ENCODE measurements at regions not wholly inside any gene's neighbourhood (a gene's known extent, or its start where the extent isn't known, plus 50 kb on each side); places are given as distances from the start of the nearest gene placed in this dataset.

- no peak for FAIRE-seq
- dilution Hi-C loops (cut with MboI; ENCODE audit: extremely low pct_ligation_motif_present, low sequenced_read_pairs) = no loop called here
These were observed 652.0 kb upstream of the NRP1 start for GRCh38 chr10:33986515-33986914.

DNA sequence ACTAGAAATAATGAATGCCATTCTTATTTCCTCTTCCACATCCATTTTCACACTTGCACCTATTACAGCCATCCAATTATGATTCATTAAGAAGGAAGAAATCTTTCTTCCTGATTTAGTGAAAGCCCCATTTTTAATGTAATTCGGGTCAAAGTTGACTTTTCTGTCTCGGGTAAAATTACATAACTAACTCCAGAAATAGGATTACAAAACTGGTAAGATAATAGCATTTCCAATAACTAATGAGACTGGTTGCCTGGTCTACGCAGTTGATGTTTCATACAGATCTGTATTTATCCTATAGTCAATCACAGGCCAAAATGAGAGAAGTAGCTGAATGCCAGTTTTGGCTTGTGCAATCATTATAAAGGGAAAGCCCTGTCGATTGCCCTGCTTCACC lies 651.5 kb upstream of the NRP1 start:
- no peaks in the 10 kb centered on the region for H3K9me3 ChIP-seq (ENCODE audit: control insufficient read depth, low read depth, low read length)
- DNase-seq (ENCODE audit: low read depth, low spot score) (no peak), FAIRE-seq (no peak)
- H3K27me3 ChIP-seq (ENCODE audit: control insufficient read depth, extremely low read depth, insufficient read depth, low read length) = no peaks in the 10 kb centered on the region
- TF ChIP-seq, protein P1, sequence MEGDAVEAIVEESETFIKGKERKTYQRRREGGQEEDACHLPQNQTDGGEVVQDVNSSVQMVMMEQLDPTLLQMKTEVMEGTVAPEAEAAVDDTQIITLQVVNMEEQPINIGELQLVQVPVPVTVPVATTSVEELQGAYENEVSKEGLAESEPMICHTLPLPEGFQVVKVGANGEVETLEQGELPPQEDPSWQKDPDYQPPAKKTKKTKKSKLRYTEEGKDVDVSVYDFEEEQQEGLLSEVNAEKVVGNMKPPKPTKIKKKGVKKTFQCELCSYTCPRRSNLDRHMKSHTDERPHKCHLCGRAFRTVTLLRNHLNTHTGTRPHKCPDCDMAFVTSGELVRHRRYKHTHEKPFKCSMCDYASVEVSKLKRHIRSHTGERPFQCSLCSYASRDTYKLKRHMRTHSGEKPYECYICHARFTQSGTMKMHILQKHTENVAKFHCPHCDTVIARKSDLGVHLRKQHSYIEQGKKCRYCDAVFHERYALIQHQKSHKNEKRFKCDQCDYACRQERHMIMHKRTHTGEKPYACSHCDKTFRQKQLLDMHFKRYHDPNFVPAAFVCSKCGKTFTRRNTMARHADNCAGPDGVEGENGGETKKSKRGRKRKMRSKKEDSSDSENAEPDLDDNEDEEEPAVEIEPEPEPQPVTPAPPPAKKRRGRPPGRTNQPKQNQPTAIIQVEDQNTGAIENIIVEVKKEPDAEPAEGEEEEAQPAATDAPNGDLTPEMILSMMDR (optimal IDR thresholded peaks at IDR 0.05 in 1 of 3, IDR thresholded peaks at IDR 0.05 in 1 of 3, conservative IDR thresholded peaks at IDR 0.05 in 1 of 3; ENCODE audit: extremely low read depth in 1 of 3, insufficient read depth in 2 of 3, low read length in 3 of 3) = no peak
- TF ChIP-seq EZH2 (IDR thresholded peaks at IDR 0.05; ENCODE audit: low read length) = no peak
- H3K9me1 ChIP-seq (ENCODE audit: control insufficient read depth, extremely low read depth, insufficient read depth, low read length) = no peaks in the 10 kb centered on the region
- H3K4me3 ChIP-seq (ENCODE audit: control insufficient read depth in 2 of 3, extremely low read depth in 1 of 3, insufficient read depth in 2 of 3, low read depth in 1 of 3, low read length in 3 of 3) = no peak overlapping the region
- H3K27ac ChIP-seq (ENCODE audit: control insufficient read depth, insufficient read depth, low read length) = no peak overlapping the region
- no peaks in the 10 kb centered on the region for H4K20me1 ChIP-seq (ENCODE audit: control insufficient read depth, extremely low read depth, insufficient read depth, low read length)
- dilution Hi-C loops (cut with MboI; ENCODE audit: extremely low pct_ligation_motif_present, low sequenced_read_pairs) = no loop called here
- no peaks in the 10 kb centered on the region for H3K4me1 ChIP-seq (ENCODE audit: control insufficient read depth, extremely low read depth, insufficient read depth, low read length)
- H3K36me3 ChIP-seq (ENCODE audit: control insufficient read depth in 2 of 2, extremely low read depth in 1 of 2, insufficient read depth in 2 of 2, low read length in 2 of 2) = no peaks in the 10 kb centered on the region
- no peak overlapping the region for H3K4me2 ChIP-seq (ENCODE audit: control insufficient read depth, extremely low read depth, insufficient read depth, low read depth, low read length)
- no peaks in the 10 kb centered on the region for H3K79me2 ChIP-seq (ENCODE audit: control insufficient read depth, insufficient read depth, low read length)
- H3K9ac ChIP-seq (ENCODE audit: control insufficient read depth, extremely low read depth, insufficient read depth, low read length) = no peak overlapping the region
- H2AFZ ChIP-seq (ENCODE audit: control insufficient read depth, low read length) = no peak overlapping the region

More at GRCh38 chr10:33986515-33986914, 652.0 kb upstream of the NRP1 start:
- Histone ChIP-seq H3K79me2 (ENCODE audit: control insufficient read depth, insufficient read depth, low read length) (no peaks in the 10 kb centered on the region), H4K20me1 (ENCODE audit: control insufficient read depth, extremely low read depth, insufficient read depth, low read length) (no peaks in the 10 kb centered on the region), H3K27ac (ENCODE audit: control insufficient read depth, insufficient read depth, low read length) (no peak overlapping the region), H3K4me1 (ENCODE audit: control insufficient read depth, extremely low read depth, insufficient read depth, low read length) (no peaks in the 10 kb centered on the region), H2AFZ (ENCODE audit: control insufficient read depth, low read length) (no peak overlapping the region), H3K4me3 (ENCODE audit: control insufficient read depth in 2 of 3, extremely low read depth in 1 of 3, insufficient read depth in 2 of 3, low read depth in 1 of 3, low read length in 3 of 3) (no peak overlapping the region), H3K9me1 (ENCODE audit: control insufficient read depth, extremely low read depth, insufficient read depth, low read length) (no peaks in the 10 kb centered on the region), H3K9ac (ENCODE audit: control insufficient read depth, extremely low read depth, insufficient read depth, low read length) (no peak overlapping the region), H3K9me3 (ENCODE audit: control insufficient read depth, low read depth, low read length) (no peaks in the 10 kb centered on the region), H3K27me3 (ENCODE audit: control insufficient read depth, extremely low read depth, insufficient read depth, low read length) (no peaks in the 10 kb centered on the region), H3K4me2 (ENCODE audit: control insufficient read depth, extremely low read depth, insufficient read depth, low read depth, low read length) (no peak overlapping the region), H3K36me3 (ENCODE audit: control insufficient read depth in 2 of 2, extremely low read depth in 1 of 2, insufficient read depth in 2 of 2, low read length in 2 of 2) (no peaks in the 10 kb centered on the region)
- TF ChIP-seq, protein P1 (optimal IDR thresholded peaks at IDR 0.05 in 1 of 3, IDR thresholded peaks at IDR 0.05 in 1 of 3, conservative IDR thresholded peaks at IDR 0.05 in 1 of 3; ENCODE audit: extremely low read depth in 1 of 3, insufficient read depth in 2 of 3, low read length in 3 of 3) = no peak
- TF ChIP-seq EZH2 (IDR thresholded peaks at IDR 0.05; ENCODE audit: low read length) = no peak
- no peak for DNase-seq (ENCODE audit: low read depth, low spot score)

All from keratinocyte (primary cell).